GM18526 (cell line): ENCODE measurements at regions not wholly inside any gene's neighbourhood (a gene's known extent, or its start where the extent isn't known, plus 50 kb on each side); places are given as distances from the start of the nearest gene placed in this dataset.

ENCODE experiments used
- POLR2A ChIP-seq: IDR thresholded peaks from 3 replicates; pipeline ENCODE4 v1.6.1; 2011; ENCODE audit not compliant: insufficient read length; ENCODE audit errors: extremely low read depth

- no peak for TF ChIP-seq POLR2A
Measured at GRCh38 chr1:234759888-234760287, 149.9 kb upstream of the IRF2BP2 start.

- TF ChIP-seq POLR2A: no peak
Measured at GRCh38 chr1:234758851-234759250, 148.9 kb upstream of the IRF2BP2 start.

GRCh38 chr1:234756857-234757256 lies 146.9 kb upstream of the IRF2BP2 start:
- TF ChIP-seq POLR2A: no peak

- TF ChIP-seq POLR2A: no peak
Measured at GRCh38 chr1:234756066-234756774, 146.2 kb upstream of the IRF2BP2 start.

GRCh38 chr1:234755449-234755863 lies 145.5 kb upstream of the IRF2BP2 start:
- TF ChIP-seq POLR2A: no peak

GRCh38 chr1:234753979-234754378 lies 144.0 kb upstream of the IRF2BP2 start:
- no peak for TF ChIP-seq POLR2A

GRCh38 chr1:234752927-234753326 lies 142.9 kb upstream of the IRF2BP2 start:
- no peak for TF ChIP-seq POLR2A

- no peak for TF ChIP-seq POLR2A
Measured at GRCh38 chr1:234751678-234752077, 141.7 kb upstream of the IRF2BP2 start.

- TF ChIP-seq POLR2A: no peak
Measured at GRCh38 chr1:234750922-234751627, 141.1 kb upstream of the IRF2BP2 start.

- TF ChIP-seq POLR2A: no peak
Measured at GRCh38 chr1:234748713-234749112, 138.7 kb upstream of the IRF2BP2 start.

- TF ChIP-seq POLR2A: no peak
Measured at GRCh38 chr1:234748066-234748465, 138.1 kb upstream of the IRF2BP2 start.

GRCh38 chr1:234746798-234747196 lies 136.8 kb upstream of the IRF2BP2 start:
- no peak for TF ChIP-seq POLR2A

GRCh38 chr1:234745844-234746797 lies 136.1 kb upstream of the IRF2BP2 start:
- TF ChIP-seq POLR2A: no peak

GRCh38 chr1:234745276-234745675 lies 135.3 kb upstream of the IRF2BP2 start:
- TF ChIP-seq POLR2A: no peak

- TF ChIP-seq POLR2A: no peak
Measured at GRCh38 chr1:234743791-234744611, 134.0 kb upstream of the IRF2BP2 start.
